Uterus (tissue), 3 donors: ENCODE measurements at regions not wholly inside any gene's neighbourhood (a gene's known extent, or its start where the extent isn't known, plus 50 kb on each side); places are given as distances from the start of the nearest gene placed in this dataset.

ENCODE experiments used
- DNase-seq, 2 donors: peaks; one replicate each; pipeline ENCODE4 v3.0.0-alpha.2; 2019 to 2020
- H3K27ac ChIP-seq, 2 donors: fragments of 200-600 bp; sonication (generic); 1 replicate in 1 of 2; 2 replicates in 1 of 2; pipeline ENCODE4 v1.5.1; 2016 to 2018
- H3K27me3 ChIP-seq, 2 donors: fragments of 200-600 bp; sonication (generic); one replicate each; pipeline ENCODE4 v1.5.1; 2018 to 2019; ENCODE audit warnings: control low read depth in 1 of 2
- H3K36me3 ChIP-seq, 2 donors: fragments of 200-600 bp; sonication (generic); one replicate each; pipeline ENCODE4 v1.5.1; 2019; ENCODE audit warnings: control low read depth in 1 of 2
- H3K4me1 ChIP-seq, 2 donors: fragments of 200-600 bp; sonication (generic); one replicate each; pipeline ENCODE4 v1.5.1; 2018 to 2019; ENCODE audit warnings: control low read depth in 1 of 2
- H3K4me3 ChIP-seq, 2 donors: fragments of 200-600 bp; sonication (generic); 1 replicate in 1 of 2; 2 replicates in 1 of 2; pipeline ENCODE4 v1.5.1; 2018 to 2019; ENCODE audit warnings: mild to moderate bottlenecking in 1 of 2
- H3K9me3 ChIP-seq, 2 donors: fragments of 200-600 bp; sonication (generic); one replicate each; pipeline ENCODE4 v1.5.1; 2019; ENCODE audit warnings: control low read depth in 1 of 2
- CTCF ChIP-seq, 4 experiments: fragments of 200-600 bp in 2 of 4; fragments of 450-650 bp in 2 of 4; sonication (generic) in 2 of 4; IDR thresholded peaks; one replicate each; pipeline ENCODE4 v1.5.1; 2016 to 2019; ENCODE audit warnings: antibody characterized with exemption in 4 of 4, mild to moderate bottlenecking in 2 of 4, moderate library complexity in 1 of 4
- POLR2A ChIP-seq, 2 donors: fragments of 450-650 bp; IDR thresholded peaks; one replicate each; pipeline ENCODE4 v1.6.1; 2016; ENCODE audit warnings: antibody characterized with exemption in 2 of 2, mild to moderate bottlenecking in 1 of 2, moderate library complexity in 1 of 2
- intact Hi-C: fragments of 100-400 bp; cut with DNase I; formaldehyde crosslinking; loops from one replicate; pipeline ENCODE4 v1.15.1; 2023; ENCODE audit warnings: low total_unique reads
- donor health status: DM: yes; HTN: yes; CAD: no.

- DNase-seq, result no peak
- Histone ChIP-seq H3K36me3 (no peaks in the 10 kb centered on the region), H3K4me1 (no peaks in the 10 kb centered on the region), H3K4me3 (no peak overlapping the region), H3K27ac (no peak overlapping the region), H3K9me3 (no peaks in the 10 kb centered on the region), H3K27me3 (no peaks in the 10 kb centered on the region)
- intact Hi-C loops, result no loop called here
- TF ChIP-seq CTCF (IDR thresholded peaks at IDR 0.05) (no peak), POLR2A (IDR thresholded peaks at IDR 0.05) (no peak)
Measured at GRCh38 chr14:98976271-98976670, 295.7 kb downstream of the BCL11B start.

DNA sequence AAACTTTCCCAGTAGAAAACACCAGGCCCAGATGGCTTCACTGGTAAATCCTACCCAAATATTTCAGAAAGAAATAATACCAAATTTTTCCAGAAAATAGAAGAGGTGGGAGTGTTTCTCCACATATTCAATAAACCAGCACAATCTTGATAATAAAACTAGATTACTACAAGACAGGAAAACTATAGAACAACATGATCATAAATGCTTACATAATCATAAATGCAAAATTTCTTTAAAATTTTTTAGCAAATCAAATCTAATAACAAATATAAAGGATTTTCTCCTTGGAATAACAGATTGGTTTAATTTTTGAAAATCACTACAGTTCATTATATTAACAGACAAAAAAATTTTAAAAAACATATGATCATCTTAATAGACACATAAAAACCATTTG, 294.5 kb downstream of the BCL11B start:
- intact Hi-C loops, result no loop called here
- no peak for TF ChIP-seq POLR2A (IDR thresholded peaks at IDR 0.05)
- no peak for TF ChIP-seq CTCF (IDR thresholded peaks at IDR 0.05)
- no peaks in the 10 kb centered on the region for H3K36me3 ChIP-seq

GRCh38 chr14:98982986-98983385, 289.0 kb downstream of the BCL11B start:
- Histone ChIP-seq H3K4me1 (no peaks in the 10 kb centered on the region), H3K27me3 (no peaks in the 10 kb centered on the region), H3K9me3 (no peaks in the 10 kb centered on the region), H3K36me3 (no peaks in the 10 kb centered on the region), H3K4me3 (no peak overlapping the region), H3K27ac (no peak overlapping the region)
- no peak for DNase-seq
- intact Hi-C loops, result no loop called here
- TF ChIP-seq CTCF (IDR thresholded peaks at IDR 0.05) (no peak), POLR2A (IDR thresholded peaks at IDR 0.05) (no peak)

More for the DNA sequence above, 294.5 kb downstream of the BCL11B start:
- DNase-seq, result no peak
- Histone ChIP-seq H3K27ac (no peak overlapping the region), H3K27me3 (no peaks in the 10 kb centered on the region), H3K4me1 (no peaks in the 10 kb centered on the region), H3K9me3 (no peaks in the 10 kb centered on the region), H3K4me3 (no peak overlapping the region)

DNA sequence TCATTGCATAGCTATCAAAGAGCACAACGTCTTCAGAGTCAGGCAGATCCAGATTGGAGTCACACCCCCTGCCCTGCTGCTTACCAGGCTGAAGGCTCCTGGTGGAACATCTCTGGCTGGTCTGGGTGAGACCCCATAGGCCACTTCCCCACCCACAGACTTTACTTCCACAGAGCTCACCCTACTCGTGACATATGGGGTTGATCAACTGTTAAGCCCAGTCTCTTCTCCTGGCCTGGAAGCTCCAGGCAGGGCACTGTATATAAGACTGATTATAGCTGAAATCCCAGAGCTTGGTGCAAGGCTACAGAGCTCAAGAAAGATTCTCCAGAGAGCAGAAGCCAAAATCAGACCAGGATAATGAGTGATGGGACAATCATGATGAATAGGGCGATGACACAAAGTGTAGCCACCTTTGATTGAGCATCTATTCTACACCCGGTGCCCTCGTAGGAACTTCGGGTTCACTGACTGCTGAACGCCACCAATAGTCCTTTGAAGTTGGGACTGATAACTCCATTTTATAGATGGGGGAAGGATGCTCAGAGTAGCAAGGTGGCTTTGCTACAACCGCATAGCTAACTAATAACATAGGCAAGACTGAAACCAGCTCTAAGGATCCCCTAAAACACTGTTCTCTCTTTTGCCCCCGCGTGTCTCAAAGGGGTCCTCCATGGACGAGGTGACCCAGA, 287.8 kb downstream of the BCL11B start:
- TF ChIP-seq POLR2A (IDR thresholded peaks at IDR 0.05), result no peak
- Histone ChIP-seq H3K4me1 (no peaks in the 10 kb centered on the region), H3K27ac (no peak overlapping the region), H3K9me3 (no peaks in the 10 kb centered on the region), H3K4me3 (no peak overlapping the region), H3K36me3 (no peaks in the 10 kb centered on the region), H3K27me3 (no peaks in the 10 kb centered on the region)
- intact Hi-C loops, result no loop called here
- DNase-seq, result no peak

- intact Hi-C loops, result no loop called here
- no peak for DNase-seq
- TF ChIP-seq CTCF (IDR thresholded peaks at IDR 0.05) (no peak), POLR2A (IDR thresholded peaks at IDR 0.05) (no peak)
- Histone ChIP-seq H3K4me1 (no peaks in the 10 kb centered on the region), H3K9me3 (no peaks in the 10 kb centered on the region), H3K27ac (no peak overlapping the region), H3K36me3 (no peaks in the 10 kb centered on the region), H3K4me3 (no peak overlapping the region), H3K27me3 (no peaks in the 10 kb centered on the region)
Measured at GRCh38 chr14:98984719-98985041, 287.3 kb downstream of the BCL11B start.

GRCh38 chr14:98993818-98994217, 278.2 kb downstream of the BCL11B start:
- no peak for TF ChIP-seq CTCF (IDR thresholded peaks at IDR 0.05)
- no peak for TF ChIP-seq POLR2A (IDR thresholded peaks at IDR 0.05)
- no peak overlapping the region for H3K27ac ChIP-seq
- H3K9me3 ChIP-seq, result no peaks in the 10 kb centered on the region
- H3K4me3 ChIP-seq, result no peak overlapping the region
- H3K27me3 ChIP-seq, result no peaks in the 10 kb centered on the region
- intact Hi-C loops, result no loop called here
- H3K36me3 ChIP-seq, result no peaks in the 10 kb centered on the region
- DNase-seq, result no peak
- no peaks in the 10 kb centered on the region for H3K4me1 ChIP-seq
